ENCODE measurements at regions not wholly inside any gene's neighbourhood (a gene's known extent, or its start where the extent isn't known, plus 50 kb on each side); places are given as distances from the start of the nearest gene placed in this dataset.

GRCh38 chr4:173801876-173802661 is 272.0 kb upstream of the HAND2 start:
- no peaks in the 10 kb centered on the region for H4K20me1 ChIP-seq (ENCODE audit: insufficient read depth)

More at GRCh38 chr4:173801876-173802661, 272.0 kb upstream of the HAND2 start:
- H3K9me2 ChIP-seq (ENCODE audit: insufficient read depth), result no peaks in the 10 kb centered on the region
- no peaks in the 10 kb centered on the region for H3K27me3 ChIP-seq (ENCODE audit: insufficient read depth, low read length)
- H2AFZ ChIP-seq (ENCODE audit: low read depth, low read length, poor library complexity, severe bottlenecking), result no peak overlapping the region
- intact Hi-C loops (cut with micrococcal nuclease), result no loop called here
- ATAC-seq, result no peak
- H3K4me3 ChIP-seq (replicated peaks in 1 of 2; ENCODE audit: low read depth in 1 of 2, low read length in 2 of 2), result no peak overlapping the region
- POLR2A ChIA-PET, result no interaction called here
- RAD21 ChIA-PET (ENCODE audit: low non-redundant PET in 1 of 2, low total read pairs in 2 of 2, uncharacterized antibody in 2 of 2, unreplicated experiment in 2 of 2), result no interaction called here
- no peak overlapping the region for H3K27ac ChIP-seq (ENCODE audit: low read depth, low read length)
- no peak overlapping the region for H3K4me2 ChIP-seq (ENCODE audit: low read length)
- no peaks in the 10 kb centered on the region for H3K36me3 ChIP-seq (ENCODE audit: control insufficient read depth in 1 of 2, insufficient read depth in 2 of 2, low read length in 2 of 2)
- no peaks in the 10 kb centered on the region for H3K4me1 ChIP-seq (ENCODE audit: control insufficient read depth in 1 of 2, insufficient read depth in 2 of 2, low read length in 2 of 2)
- no TSS peak for BruUV-seq (replicated peaks)
- no peaks in the 10 kb centered on the region for H3K79me2 ChIP-seq (ENCODE audit: insufficient read depth, low read length)
- CTCF ChIA-PET, result no interaction called here
- no peak overlapping the region for H3K9ac ChIP-seq (ENCODE audit: low read length)
- TF ChIP-seq ZNF274 (IDR thresholded peaks at IDR 0.05; ENCODE audit: low read depth, low read length), result no peak
- TF ChIP-seq ELF1 (IDR thresholded peaks at IDR 0.05; ENCODE audit: borderline replicate concordance, low read depth), result no peak
- no peak for TF ChIP-seq EZH2phosphoT487 (IDR thresholded peaks at IDR 0.05; ENCODE audit: borderline replicate concordance)
- no peak for TF ChIP-seq POLR2A (IDR thresholded peaks at IDR 0.05; ENCODE audit: borderline replicate concordance, extremely low read depth, insufficient read depth, insufficient read length)
- no peak for TF ChIP-seq YY1 (IDR thresholded peaks at IDR 0.05; ENCODE audit: extremely low read depth, insufficient replicate concordance, low read depth, low read length)
- TF ChIP-seq ZFX (IDR thresholded peaks at IDR 0.05), result no peak
- TF ChIP-seq REST (IDR thresholded peaks at IDR 0.05; ENCODE audit: low read depth), result no peak
- TF ChIP-seq CBX3 (IDR thresholded peaks at IDR 0.05; ENCODE audit: low read depth), result no peak
- TF ChIP-seq CTCF (IDR thresholded peaks at IDR 0.05 in 2 of 3, conservative IDR thresholded peaks at IDR 0.05 in 1 of 3; ENCODE audit: borderline replicate concordance in 1 of 3, insufficient read depth in 1 of 3, low read depth in 2 of 3, low read length in 2 of 3), result no peak
- no peak for TF ChIP-seq ZBTB33 (IDR thresholded peaks at IDR 0.05; ENCODE audit: extremely low read depth, insufficient replicate concordance, low read length)
- no peak for TF ChIP-seq CEBPB (IDR thresholded peaks at IDR 0.05; ENCODE audit: low read depth)
- no peak for DNase-seq (ENCODE audit: low read depth, low spot score)
- no peaks in the 10 kb centered on the region for H3K9me3 ChIP-seq (ENCODE audit: control insufficient read depth in 1 of 2, insufficient read depth in 1 of 2, low read depth in 1 of 2, low read length in 2 of 2)
